T-helper 2 cell treated with Interferon-gamma antibody and Interleukin-4, amounts not matched to agents 100 ng/mL and 5 ng/mL, for 36 hours (primary cell): ENCODE measurements at regions not wholly inside any gene's neighbourhood (a gene's known extent, or its start where the extent isn't known, plus 50 kb on each side); places are given as distances from the start of the nearest gene placed in this dataset.

Experiments used
- intact Hi-C: fragments of 100-400 bp; cut with micrococcal nuclease; formaldehyde crosslinking; loops from one replicate; pipeline ENCODE4 v1.15.1; 2023

DNA sequence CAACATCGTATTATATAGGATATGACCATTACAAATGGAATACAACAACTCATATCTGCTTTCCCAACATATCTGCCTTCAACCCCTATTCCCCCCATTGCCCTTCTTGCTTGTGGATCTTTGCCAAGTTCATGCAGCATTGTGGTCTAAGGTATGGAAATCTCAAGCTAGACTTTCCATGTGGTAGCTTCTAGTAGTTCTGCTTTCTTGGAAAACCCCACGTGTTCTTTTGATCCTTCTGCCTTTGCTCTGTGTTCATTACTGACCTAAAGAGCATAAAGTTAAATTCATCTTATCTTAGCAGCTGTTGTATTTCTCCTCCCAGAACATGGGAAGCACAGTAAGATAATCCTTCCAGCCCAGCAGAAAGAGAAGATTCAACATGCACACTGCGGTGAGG lies 202.0 kb upstream of the SALL1 start:
- intact Hi-C loops: no loop called here

DNA sequence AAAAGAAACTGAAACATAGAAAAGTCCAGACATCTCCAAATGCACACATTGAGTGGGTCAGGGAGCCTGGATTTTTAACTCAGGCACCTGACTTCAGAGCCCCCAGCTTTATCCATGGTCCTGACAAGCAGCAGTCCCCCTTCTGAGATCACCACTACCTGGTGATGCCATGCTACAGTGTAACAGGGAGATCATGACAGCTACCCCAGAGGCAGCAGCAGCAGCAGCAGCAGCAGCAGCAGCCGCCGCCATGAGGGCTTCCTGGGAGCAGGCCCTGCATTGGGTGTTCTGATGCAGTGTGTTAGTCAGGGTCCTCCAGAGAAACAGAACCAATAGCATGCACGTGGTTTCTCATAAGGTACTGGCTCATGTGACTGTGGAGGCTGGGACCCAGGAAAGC lies 198.6 kb upstream of the SALL1 start:
- intact Hi-C loops: no loop called here

DNA sequence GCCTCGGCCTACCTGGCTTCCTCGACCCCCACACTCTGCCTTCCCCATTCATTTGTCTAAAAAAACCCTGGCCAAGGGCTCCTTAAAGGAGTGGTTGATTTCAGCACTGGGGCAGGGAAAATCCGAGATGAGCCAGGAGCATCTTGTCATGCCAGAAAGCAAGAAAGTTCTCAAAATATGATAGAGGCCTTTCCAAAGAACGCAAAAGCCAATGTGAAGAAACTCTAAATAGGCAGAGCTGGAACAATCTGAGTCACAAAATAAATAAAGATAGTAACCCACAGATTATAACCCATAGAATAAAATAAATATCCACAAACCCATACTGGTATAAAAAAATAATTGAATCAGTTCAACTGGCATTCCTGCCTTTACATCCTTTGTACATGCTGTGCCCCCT lies 192.3 kb upstream of the SALL1 start:
- intact Hi-C loops: no loop called here

DNA sequence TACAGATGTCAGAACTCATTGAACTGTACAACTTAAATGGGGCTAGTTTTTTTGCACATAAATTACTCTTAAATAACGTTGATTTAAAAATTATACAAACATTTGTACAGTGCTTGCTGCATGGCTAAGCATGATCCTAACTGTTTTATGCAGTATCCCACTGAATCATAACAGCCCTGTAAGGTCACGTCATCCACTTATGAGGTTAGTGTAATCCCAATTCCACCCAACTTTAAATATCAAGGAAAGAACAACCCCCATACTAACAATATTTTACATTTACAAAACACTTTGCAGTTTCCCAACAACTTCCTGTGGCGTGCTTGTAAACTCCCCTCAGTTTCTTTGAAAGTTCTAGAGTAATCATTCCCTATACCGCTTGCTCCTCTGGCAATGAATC lies 190.1 kb upstream of the SALL1 start:
- intact Hi-C loops: no loop called here

DNA sequence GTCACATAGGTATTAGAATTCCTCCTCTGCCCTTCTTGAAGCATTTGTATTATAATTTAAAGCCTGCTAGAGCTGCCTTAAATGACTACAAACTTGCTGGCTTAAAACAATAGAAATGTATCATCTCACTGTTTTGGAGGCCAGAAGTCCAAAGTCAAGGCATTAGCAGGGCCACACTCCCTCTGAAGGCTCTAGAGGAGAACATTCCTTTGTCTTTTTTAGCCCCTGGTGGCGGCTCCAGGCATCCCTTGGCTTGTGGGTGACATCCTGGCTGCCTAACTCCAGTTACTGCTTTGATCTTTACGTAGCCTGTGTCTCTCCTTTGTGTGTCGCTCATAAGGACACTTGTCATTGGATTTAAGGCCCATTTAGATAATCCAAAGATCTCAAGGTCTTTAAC lies 186.6 kb upstream of the SALL1 start:
- intact Hi-C loops: no loop called here

DNA sequence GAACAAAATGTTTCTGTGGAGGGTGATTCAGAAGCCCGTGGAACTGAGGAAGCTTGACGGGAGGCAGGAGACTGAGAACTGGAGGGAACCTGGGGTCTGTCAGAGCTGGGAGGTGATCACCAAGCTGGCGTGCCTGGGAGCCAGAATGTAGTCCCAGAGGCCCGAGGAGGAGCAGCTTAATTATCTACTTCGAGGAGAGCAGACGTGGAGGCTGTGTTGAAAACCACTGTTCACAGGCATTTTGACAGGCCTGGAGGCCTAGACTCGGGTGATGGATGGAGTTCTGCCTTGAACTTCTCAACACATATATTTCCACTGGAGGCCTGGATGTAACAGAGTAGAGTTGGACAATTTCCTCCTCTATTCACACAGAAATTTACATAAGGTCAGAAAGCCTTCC lies 177.7 kb upstream of the SALL1 start:
- intact Hi-C loops: no loop called here

- intact Hi-C loops: no loop called here
Measured at GRCh38 chr16:51327001-51327400, 175.9 kb upstream of the SALL1 start.

DNA sequence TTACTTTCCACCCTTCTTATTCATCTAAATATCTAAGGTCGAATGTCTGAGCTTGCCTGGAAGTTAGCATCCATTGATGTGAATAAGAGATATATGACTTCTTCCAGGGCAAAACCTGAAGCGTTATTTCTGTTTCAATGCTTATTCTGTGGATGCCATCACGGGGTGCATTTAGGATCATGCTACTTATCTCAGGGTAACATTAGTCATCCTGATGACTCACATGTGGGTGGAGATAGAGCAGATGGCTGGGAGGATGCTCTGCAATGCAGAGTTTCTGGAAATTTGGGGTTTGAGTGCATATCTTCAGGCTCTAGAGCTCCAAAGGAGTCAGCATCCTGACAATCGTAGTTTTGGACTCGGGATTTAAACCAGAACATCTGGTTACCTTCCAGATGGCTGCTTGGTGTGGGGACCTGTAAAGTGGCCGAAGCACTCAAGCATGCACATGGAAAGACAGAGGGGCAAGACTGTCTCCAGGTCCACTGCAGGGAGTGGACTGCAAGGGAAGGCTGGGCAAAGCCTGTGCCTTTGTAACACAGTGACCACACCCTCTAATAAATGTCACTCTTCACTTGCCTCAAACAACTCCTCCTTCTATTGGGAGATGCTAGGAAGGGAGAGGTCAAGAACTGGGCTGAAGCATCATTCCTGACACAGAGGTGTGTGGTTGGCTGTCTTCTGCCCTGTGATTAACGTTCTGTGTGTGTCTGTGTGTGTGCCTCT lies 175.2 kb upstream of the SALL1 start:
- intact Hi-C loops: no loop called here

DNA sequence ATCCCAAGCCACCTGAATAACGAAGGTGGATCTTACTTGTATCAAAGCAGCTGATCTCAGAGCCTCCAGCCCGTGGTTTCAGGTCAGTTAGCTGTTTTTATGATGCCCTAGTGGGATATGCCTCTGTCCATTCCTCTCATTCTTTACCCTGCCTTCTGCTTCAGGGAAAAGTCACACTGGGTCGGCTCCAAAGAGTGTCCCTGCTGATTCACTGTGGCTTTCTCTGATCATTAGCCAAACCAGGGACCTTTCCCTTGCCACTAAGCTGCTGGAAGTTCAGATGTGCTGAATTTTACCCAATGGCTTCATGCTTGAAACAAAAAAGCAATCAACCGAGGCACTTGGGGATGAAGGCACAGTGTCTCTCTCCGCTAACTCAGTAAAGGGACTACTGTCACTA lies 170.2 kb upstream of the SALL1 start:
- intact Hi-C loops: no loop called here

GRCh38 chr16:51317575-51317974 lies 166.5 kb upstream of the SALL1 start:
- intact Hi-C loops: no loop called here

- intact Hi-C loops: no loop called here
Measured at GRCh38 chr16:51313198-51313597, 162.1 kb upstream of the SALL1 start.

- intact Hi-C loops: no loop called here
Measured at GRCh38 chr16:51312363-51313150, 161.5 kb upstream of the SALL1 start.

DNA sequence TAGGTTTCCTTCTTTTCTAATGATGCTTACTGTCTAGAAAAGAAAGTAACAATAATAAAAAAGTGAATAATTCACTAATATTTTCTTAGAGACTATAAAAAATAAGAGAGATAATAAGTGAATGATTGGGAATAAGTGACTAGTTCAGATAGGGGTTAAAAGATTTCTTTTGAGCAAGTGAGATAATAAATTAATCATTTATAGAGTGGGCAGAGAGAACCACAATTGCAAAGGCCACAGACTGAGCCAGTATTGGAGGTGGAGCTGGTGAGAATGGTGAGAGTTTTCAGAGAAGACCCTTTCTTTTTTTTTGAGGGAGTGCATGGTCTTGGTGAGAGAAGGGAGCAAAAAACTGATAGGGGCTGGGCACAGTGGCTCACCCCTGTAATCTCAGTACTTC lies 159.1 kb upstream of the SALL1 start:
- intact Hi-C loops: no loop called here

DNA sequence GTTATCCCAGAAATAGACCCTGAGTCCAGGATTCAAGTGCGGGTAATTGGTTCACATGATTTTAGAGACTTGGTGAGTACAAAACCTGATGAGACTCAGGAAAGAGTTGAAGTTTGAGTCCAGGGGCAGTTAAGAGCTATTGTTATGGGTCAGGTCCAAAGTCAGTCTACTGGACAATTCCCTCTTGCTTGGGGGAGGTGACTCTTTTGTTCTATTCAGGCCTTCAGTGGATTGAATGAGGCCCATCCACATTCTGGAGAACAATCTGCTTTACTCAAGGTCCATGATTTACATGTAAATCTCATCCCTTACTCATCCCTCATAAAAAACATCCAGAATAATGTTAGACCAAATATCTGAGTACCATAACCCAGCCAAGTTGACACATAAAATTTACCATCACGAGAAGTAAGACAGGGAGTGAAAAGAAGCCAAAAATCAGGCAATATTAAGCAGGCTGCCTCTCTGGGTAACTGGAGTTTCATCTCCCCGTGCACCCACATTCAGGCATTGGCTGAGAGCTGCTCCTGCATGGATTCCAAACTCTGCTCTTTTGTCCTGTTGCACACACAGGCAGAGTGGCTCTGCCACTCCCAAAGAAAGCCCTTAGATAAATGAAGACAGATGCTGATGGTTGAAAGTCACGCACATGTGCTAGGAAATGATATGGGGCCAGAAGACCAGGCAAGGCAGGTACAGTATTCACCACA lies 156.0 kb upstream of the SALL1 start:
- intact Hi-C loops: no loop called here

DNA sequence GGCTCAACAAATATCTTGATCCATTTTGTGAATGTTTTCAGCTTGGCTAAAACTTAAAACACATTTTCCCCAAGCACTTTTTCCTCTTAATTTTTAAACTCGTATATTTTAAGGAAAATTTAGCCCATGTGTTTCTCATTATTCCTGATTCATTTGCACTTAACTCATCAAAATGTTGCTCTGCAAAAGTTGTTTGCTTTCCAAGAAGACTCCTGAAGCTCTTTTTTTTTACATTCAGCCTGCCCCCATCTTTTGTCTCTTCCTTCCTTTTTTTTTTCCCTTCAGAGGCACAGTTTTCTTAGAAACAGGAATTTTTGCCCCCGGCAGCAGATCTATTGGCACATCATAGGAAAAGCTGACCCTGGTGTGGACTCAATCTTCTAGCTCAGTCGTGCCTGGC lies 155.0 kb upstream of the SALL1 start:
- intact Hi-C loops: no loop called here

DNA sequence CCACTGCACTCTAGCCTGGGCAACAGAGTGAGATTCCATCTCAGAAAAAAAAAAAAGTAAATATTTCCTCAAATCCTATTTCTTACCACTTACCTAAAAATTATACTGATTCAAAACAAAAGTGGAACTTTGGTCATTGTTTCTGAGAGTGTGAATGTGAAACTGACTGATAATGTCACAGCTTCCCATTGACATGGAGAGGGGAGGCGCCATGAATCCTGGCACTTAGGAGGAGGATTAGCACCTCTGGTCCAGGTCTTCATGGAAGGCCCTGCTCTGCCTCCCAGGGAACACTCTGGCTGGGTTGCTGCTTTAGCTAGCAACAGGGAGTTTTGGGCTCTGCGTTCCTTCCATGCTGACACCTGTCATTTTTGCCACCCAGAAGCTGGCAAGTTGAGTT lies 154.3 kb upstream of the SALL1 start:
- intact Hi-C loops: no loop called here

DNA sequence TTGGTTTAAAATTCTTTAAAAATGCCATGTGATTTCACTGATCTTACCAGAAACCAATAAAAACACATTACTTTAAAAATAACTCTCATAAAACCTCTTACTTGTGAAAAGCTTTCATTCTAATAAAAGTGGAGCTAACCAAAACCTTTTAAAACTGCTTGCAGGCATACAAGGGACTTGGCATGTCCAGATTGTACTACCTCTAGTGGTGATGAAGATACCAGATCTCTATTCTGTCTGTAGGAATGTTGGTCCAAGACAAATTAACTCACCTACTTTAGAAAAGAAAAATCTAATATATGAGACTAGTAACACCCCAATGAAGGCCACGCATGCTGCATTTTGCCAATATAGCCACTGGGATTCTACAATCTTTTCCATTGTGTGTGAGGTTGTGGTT lies 151.0 kb upstream of the SALL1 start:
- intact Hi-C loops: no loop called here

- intact Hi-C loops: no loop called here
Measured at GRCh38 chr16:51298800-51299199, 147.7 kb upstream of the SALL1 start.

GRCh38 chr16:51290442-51291285 lies 139.6 kb upstream of the SALL1 start:
- intact Hi-C loops: no loop called here

DNA sequence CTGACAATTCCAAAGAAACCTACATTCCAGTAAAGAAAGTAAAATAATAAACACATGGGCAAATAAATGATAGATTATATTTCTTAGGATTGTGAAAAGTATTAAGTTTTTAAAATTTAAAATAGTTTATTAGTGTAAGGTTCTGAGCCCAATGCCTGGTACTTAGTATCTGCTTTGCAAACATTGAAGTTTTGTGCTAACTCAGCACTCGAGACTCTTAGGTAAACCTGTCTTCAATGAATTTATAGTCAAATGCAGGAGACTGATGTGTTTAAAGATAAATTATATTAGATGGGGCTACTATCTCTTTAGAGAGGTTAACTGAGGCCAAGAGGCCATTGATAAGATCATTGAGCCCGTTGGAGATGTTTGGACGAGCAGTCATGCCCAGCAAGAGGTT lies 138.3 kb upstream of the SALL1 start:
- intact Hi-C loops: no loop called here

GRCh38 chr16:51287121-51287755 lies 136.2 kb upstream of the SALL1 start:
- intact Hi-C loops: no loop called here
